Lung (tissue), 11 donors: ENCODE measurements at regions not wholly inside any gene's neighbourhood (a gene's known extent, or its start where the extent isn't known, plus 50 kb on each side); places are given as distances from the start of the nearest gene placed in this dataset.

Source experiments
- ATAC-seq: fragments of 200-7000 bp; cut with Tn5 transposase; one replicate; pipeline ENCODE4 v1.9.1; 2020; ENCODE audit warnings: moderate number of reproducible peaks; ENCODE audit not compliant: insufficient read depth, low FRiP score
- DNase-seq, 3 donors: peaks; one replicate each; pipeline ENCODE4 v3.0.0-alpha.2; 2013 to 2017
- H3K27ac ChIP-seq, 2 donors: one replicate each; pipeline ENCODE4 v1.5.1; 2013; ENCODE audit warnings: mild to moderate bottlenecking in 2 of 2, moderate library complexity in 2 of 2, control low read depth in 1 of 2, inconsistent platforms in 1 of 2, low read depth in 1 of 2, low read length in 1 of 2
- H3K27me3 ChIP-seq, 3 donors: one replicate each; pipeline ENCODE4 v1.5.1; 2013; ENCODE audit warnings: low read length in 2 of 3; ENCODE audit not compliant: control insufficient read depth in 3 of 3, insufficient read depth in 3 of 3
- H3K36me3 ChIP-seq, 4 donors: one replicate each; pipeline ENCODE4 v1.5.1; 2013; ENCODE audit warnings: low read length in 4 of 4, mild to moderate bottlenecking in 1 of 4, moderate library complexity in 1 of 4; ENCODE audit not compliant: control insufficient read depth in 4 of 4, insufficient read depth in 4 of 4
- H3K4me1 ChIP-seq, 5 donors: one replicate each; pipeline ENCODE4 v1.5.1; 2013; ENCODE audit warnings: low read length in 5 of 5, mild to moderate bottlenecking in 2 of 5, moderate library complexity in 1 of 5; ENCODE audit not compliant: control insufficient read depth in 5 of 5, insufficient read depth in 5 of 5
- H3K4me3 ChIP-seq: one replicate; pipeline ENCODE4 v1.5.1; 2013; ENCODE audit warnings: mild to moderate bottlenecking, control low read depth, moderate library complexity
- H3K9ac ChIP-seq, 2 donors: one replicate each; pipeline ENCODE4 v1.5.1; 2013; ENCODE audit warnings: low read length in 2 of 2, control low read depth in 1 of 2; ENCODE audit not compliant: insufficient read depth in 1 of 2
- H3K9me3 ChIP-seq, 4 donors: one replicate each; pipeline ENCODE4 v1.5.1; 2013; ENCODE audit warnings: low read length in 3 of 4, mild to moderate bottlenecking in 1 of 4, moderate library complexity in 1 of 4; ENCODE audit not compliant: control insufficient read depth in 4 of 4, insufficient read depth in 3 of 4
- CTCF ChIP-seq: IDR thresholded peaks from 2 replicates; pipeline ENCODE4 v1.5.1; 2012; ENCODE audit warnings: mild to moderate bottlenecking; ENCODE audit errors: control extremely low read depth, extremely low read depth
- WGBS, 2 donors: extraction: QIAGEN DNeasy Blood & Tissue Kit; methylation state at CpG; one replicate each; pipeline ENCODE4 v1.1.7; 2013; 5-methylcytosine and 5-hydroxymethylcytosine counted together
- donor health status: control.
- donor health status: control.
- donor health status: Bipolar disorder and iron deficiency.
- donor health status: healthy.
- donor health status: DM: yes; HTN: yes; CAD: no.

- peaks cover 0 to 33% (median 2%) of the 10 kb centered on the region in 3 donors for H3K27me3 ChIP-seq
- DNase-seq = peak in 1 of 3 donors; percentile 12
- 68 to 83% methylated on average over 3 of the region's 3 CpGs for WGBS, 2 donors
- no peak overlapping the region for H3K27ac ChIP-seq
- TF ChIP-seq CTCF = no peak
- H3K4me3 ChIP-seq = no peak overlapping the region
- H3K9ac ChIP-seq = no peak overlapping the region
- H3K4me1 ChIP-seq = peaks cover 0 to 5% (median 0%) of the 10 kb centered on the region in 5 donors
- H3K9me3 ChIP-seq = no peaks in the 10 kb centered on the region
- no peaks in the 10 kb centered on the region for H3K36me3 ChIP-seq
- no peak for ATAC-seq
Measured at GRCh38 chr11:27179334-27179733, 138.7 kb downstream of the BBOX1 start.

GRCh38 chr11:27178859-27179258, 138.2 kb downstream of the BBOX1 start:
- Histone ChIP-seq H3K4me1 (peaks cover 0 to 5% (median 0%) of the 10 kb centered on the region in 5 donors), H3K27me3 (peaks cover 0 to 30% (median 2%) of the 10 kb centered on the region in 3 donors), H3K4me3 (no peak overlapping the region), H3K36me3 (no peaks in the 10 kb centered on the region), H3K9ac (no peak overlapping the region), H3K27ac (no peak overlapping the region), H3K9me3 (no peaks in the 10 kb centered on the region)
- ATAC-seq = no peak
- DNase-seq = no peak
- no peak for TF ChIP-seq CTCF
- 82 to 84% methylated on average over 5 of the region's 5 CpGs for WGBS, 2 donors
